ENCODE measurements at regions not wholly inside any gene's neighbourhood (a gene's known extent, or its start where the extent isn't known, plus 50 kb on each side); places are given as distances from the start of the nearest gene placed in this dataset.

GRCh38 chr12:14303661-14304155 lies 61.8 kb upstream of the ATF7IP start:
- Histone ChIP-seq H3K18ac (ENCODE audit: insufficient read length, low read depth, low read length) (no peak overlapping the region), H3K9ac (ENCODE audit: extremely low read depth, insufficient read length, low read length) (no peak overlapping the region), H3K56ac (ENCODE audit: insufficient read length, low read depth, low read length) (no peak overlapping the region), H3K79me2 (ENCODE audit: insufficient read depth, low read length) (no peaks in the 10 kb centered on the region), H4K91ac (ENCODE audit: insufficient read length, low read depth, low read length) (no peak overlapping the region), H4K5ac (ENCODE audit: insufficient read length, low read depth, low read length) (no peak overlapping the region), H3K27me3 (ENCODE audit: insufficient read depth, low read length) (no peaks in the 10 kb centered on the region), H2BK5ac (ENCODE audit: insufficient read length, low read length) (no peak overlapping the region), H3K9me3 (ENCODE audit: control insufficient read depth, low read depth, low read length) (no peaks in the 10 kb centered on the region), H3T11ph (ENCODE audit: low read length) (no peak overlapping the region), H3K23me2 (ENCODE audit: insufficient read length, low read depth, low read length, poor library complexity, severe bottlenecking) (no peaks in the 10 kb centered on the region), H4K8ac (replicated peaks; ENCODE audit: insufficient read length, low read depth, low read length) (no peak overlapping the region), H4K20me1 (ENCODE audit: control insufficient read depth, insufficient read depth, insufficient read length) (no peaks in the 10 kb centered on the region), H3K14ac (ENCODE audit: insufficient read depth, low read length) (no peak overlapping the region), H3K4me1 (ENCODE audit: insufficient read depth, low read length) (no peaks in the 10 kb centered on the region), H3K79me1 (ENCODE audit: insufficient read depth, low read depth, low read length, poor library complexity, severe bottlenecking) (no peaks in the 10 kb centered on the region), H2BK12ac (ENCODE audit: insufficient read length, low read depth, low read length) (no peak overlapping the region), H3K23ac (ENCODE audit: insufficient read length, low read depth, low read length) (no peak overlapping the region), H3K27ac (ENCODE audit: insufficient read length, low read depth, low read length) (no peak overlapping the region), H2AK5ac (ENCODE audit: insufficient read length, low read length) (no peak overlapping the region), H2AFZ (ENCODE audit: low read length) (no peak overlapping the region), H2BK15ac (ENCODE audit: low read depth, low read length) (no peak overlapping the region), H3K4me2 (ENCODE audit: insufficient read depth, insufficient read length, low read length) (no peak overlapping the region), H2BK20ac (ENCODE audit: low read depth, low read length, poor library complexity, severe bottlenecking) (no peak overlapping the region), H3K4ac (ENCODE audit: low read depth, low read length) (no peak overlapping the region), H2BK120ac (ENCODE audit: low read depth, low read length, poor library complexity, severe bottlenecking) (no peak overlapping the region)
- DNase-seq, result no peak
- Mint-ChIP-seq H3K27ac (no peak overlapping the region), H3K4me3 (no peak overlapping the region), H3K4me1 (0 out of 4 replicates have a peak, but pooled peaks cover 0 to 3% of the 10 kb centered on the region in 2 experiments), H3K27me3 (ENCODE audit: low read depth) (no peaks in the 10 kb centered on the region), H3K9me3 (peaks cover 25 to 30% of the 10 kb centered on the region in 2 experiments), H3K36me3 (ENCODE audit: insufficient read depth in 1 of 3, low read depth in 3 of 3) (peaks cover 0 to 28% (median 5%) of the 10 kb centered on the region in 3 experiments; a peak in 6 of 7 replicates)
- no peak for TF ChIP-seq CTCF (conservative IDR thresholded peaks at IDR 0.05)
